ENCODE measurements at regions not wholly inside any gene's neighbourhood (a gene's known extent, or its start where the extent isn't known, plus 50 kb on each side); places are given as distances from the start of the nearest gene placed in this dataset.

- no peak overlapping the region for H3K27ac ChIP-seq (replicated peaks)
- no peaks in the 10 kb centered on the region for H3K27me3 ChIP-seq (ENCODE audit: low read depth)
- H3K9me3 ChIP-seq (replicated peaks): no peaks in the 10 kb centered on the region
- no peak overlapping the region for H3K4me3 ChIP-seq
- no peaks in the 10 kb centered on the region for H3K4me1 ChIP-seq
- no peaks in the 10 kb centered on the region for H3K36me3 ChIP-seq
- no peak for DNase-seq
- no peak for TF ChIP-seq CTCF (IDR thresholded peaks at IDR 0.05; ENCODE audit: borderline replicate concordance)
- intact Hi-C loops (cut with micrococcal nuclease): no loop called here
These were observed 166.4 kb downstream of the SLITRK5 start for GRCh38 chr13:87837522-87837921.

GRCh38 chr13:87837946-87838345 lies 166.8 kb downstream of the SLITRK5 start:
- no peak overlapping the region for H3K27ac ChIP-seq (replicated peaks)
- TF ChIP-seq CTCF (IDR thresholded peaks at IDR 0.05; ENCODE audit: borderline replicate concordance): no peak
- no peak overlapping the region for H3K4me3 ChIP-seq
- no peaks in the 10 kb centered on the region for H3K27me3 ChIP-seq (ENCODE audit: low read depth)
- DNase-seq: no peak
- H3K9me3 ChIP-seq (replicated peaks): no peaks in the 10 kb centered on the region
- H3K36me3 ChIP-seq: no peaks in the 10 kb centered on the region
- intact Hi-C loops (cut with micrococcal nuclease): no loop called here
- H3K4me1 ChIP-seq: no peaks in the 10 kb centered on the region

GRCh38 chr13:87851410-87851809 lies 180.2 kb downstream of the SLITRK5 start:
- no peaks in the 10 kb centered on the region for H3K27me3 ChIP-seq (ENCODE audit: low read depth)
- no peak for TF ChIP-seq CTCF (IDR thresholded peaks at IDR 0.05; ENCODE audit: borderline replicate concordance)
- no peak for DNase-seq
- peaks cover 15% of the 10 kb centered on the region for H3K9me3 ChIP-seq (replicated peaks)
- intact Hi-C loops (cut with micrococcal nuclease): no loop called here
- no peaks in the 10 kb centered on the region for H3K4me1 ChIP-seq
- no peak overlapping the region for H3K4me3 ChIP-seq
- H3K27ac ChIP-seq (replicated peaks): no peak overlapping the region
- H3K36me3 ChIP-seq: no peaks in the 10 kb centered on the region

- Histone ChIP-seq H3K4me1 (no peaks in the 10 kb centered on the region), H3K36me3 (no peaks in the 10 kb centered on the region), H3K9me3 (replicated peaks) (peaks cover 15% of the 10 kb centered on the region), H3K4me3 (no peak overlapping the region), H3K27me3 (ENCODE audit: low read depth) (no peaks in the 10 kb centered on the region), H3K27ac (replicated peaks) (no peak overlapping the region)
- intact Hi-C loops (cut with micrococcal nuclease): no loop called here
- DNase-seq: no peak
- TF ChIP-seq CTCF (IDR thresholded peaks at IDR 0.05; ENCODE audit: borderline replicate concordance): no peak
These were observed 184.4 kb downstream of the SLITRK5 start for GRCh38 chr13:87855553-87855952.

GRCh38 chr13:87859261-87859660 lies 188.1 kb downstream of the SLITRK5 start:
- H3K27ac ChIP-seq (replicated peaks): no peak overlapping the region
- H3K4me1 ChIP-seq: no peaks in the 10 kb centered on the region
- no peaks in the 10 kb centered on the region for H3K27me3 ChIP-seq (ENCODE audit: low read depth)
- no peak for TF ChIP-seq CTCF (IDR thresholded peaks at IDR 0.05; ENCODE audit: borderline replicate concordance)
- no peak for DNase-seq
- H3K36me3 ChIP-seq: no peaks in the 10 kb centered on the region
- H3K4me3 ChIP-seq: no peak overlapping the region
- peaks cover 5% of the 10 kb centered on the region for H3K9me3 ChIP-seq (replicated peaks)
- intact Hi-C loops (cut with micrococcal nuclease): no loop called here

- no peaks in the 10 kb centered on the region for H3K27me3 ChIP-seq (ENCODE audit: low read depth)
- no peak overlapping the region for H3K27ac ChIP-seq (replicated peaks)
- intact Hi-C loops (cut with micrococcal nuclease): no loop called here
- DNase-seq: no peak
- no peaks in the 10 kb centered on the region for H3K36me3 ChIP-seq
- H3K4me1 ChIP-seq: no peaks in the 10 kb centered on the region
- no peaks in the 10 kb centered on the region for H3K9me3 ChIP-seq (replicated peaks)
- no peak overlapping the region for H3K4me3 ChIP-seq
- TF ChIP-seq CTCF (IDR thresholded peaks at IDR 0.05; ENCODE audit: borderline replicate concordance): no peak
These were observed 196.3 kb downstream of the SLITRK5 start for GRCh38 chr13:87867426-87867825.

Data from left ventricle myocardium inferior (tissue), 1 donor.